Mucosa of descending colon (tissue), 3 donors: ENCODE measurements at regions not wholly inside any gene's neighbourhood (a gene's known extent, or its start where the extent isn't known, plus 50 kb on each side); places are given as distances from the start of the nearest gene placed in this dataset.

Experiments
- ATAC-seq: fragments of 200-7000 bp; cut with Tn5 transposase; one replicate; pipeline ENCODE4 v1.9.1; 2020; ENCODE audit warnings: mild to moderate bottlenecking, moderate library complexity
- DNase-seq, 3 donors: peaks; one replicate each; pipeline ENCODE4 v3.0.0-alpha.2; 2020
- H3K36me3 ChIP-seq: fragments of 200-600 bp; one replicate; pipeline ENCODE4 v1.8.0; 2021; ENCODE audit warnings: low read depth, mild to moderate bottlenecking
- H3K4me1 ChIP-seq: fragments of 200-600 bp; one replicate; pipeline ENCODE4 v1.8.0; 2021; ENCODE audit warnings: low read depth, mild to moderate bottlenecking
- H3K4me3 ChIP-seq: fragments of 200-600 bp; one replicate; pipeline ENCODE4 v1.8.0; 2021; ENCODE audit warnings: mild to moderate bottlenecking
- H3K9me3 ChIP-seq: fragments of 200-600 bp; one replicate; pipeline ENCODE4 v1.8.0; 2021; ENCODE audit warnings: mild to moderate bottlenecking
- CTCF ChIP-seq: fragments of 200-600 bp; IDR thresholded peaks from one replicate; pipeline ENCODE4 v1.8.0; 2022; ENCODE audit warnings: antibody characterized with exemption, mild to moderate bottlenecking
- intact Hi-C, 2 donors: fragments of 100-400 bp; cut with DNase I in 1 of 2; cut with micrococcal nuclease in 1 of 2; formaldehyde crosslinking; loops; one replicate each; pipeline versions ENCODE4 v1.11.0 to v1.11.1; 2022; cut with DNase I, micrococcal nuclease
- donor health status: DM: no; HTN: no; CAD: no; lungs with moderate emphysema.
- donor health status: DM: no; HTN: no; CAD: no.
- donor health status: DM: no; HTN: yes; CAD: no.

- intact Hi-C loops: no loop called here
- H3K9me3 ChIP-seq: no peaks in the 10 kb centered on the region
- no peak for ATAC-seq
These were observed 1028.7 kb downstream of the BCL11B start for GRCh38 chr14:98243332-98243731.

GRCh38 chr14:98244162-98244948 lies 1027.6 kb downstream of the BCL11B start:
- intact Hi-C loops: no loop called here
- TF ChIP-seq CTCF: no peak
- Histone ChIP-seq H3K36me3 (no peaks in the 10 kb centered on the region), H3K4me1 (peaks cover 11% of the 10 kb centered on the region), H3K4me3 (no peak overlapping the region), H3K9me3 (no peaks in the 10 kb centered on the region)
- ATAC-seq (peak; percentile 84), DNase-seq (peak in 1 of 3 donors; percentile 23)

More at GRCh38 chr14:98243332-98243731, 1028.7 kb downstream of the BCL11B start:
- no peak for DNase-seq
- no peak for TF ChIP-seq CTCF
- H3K4me3 ChIP-seq: no peak overlapping the region
- no peaks in the 10 kb centered on the region for H3K36me3 ChIP-seq
- H3K4me1 ChIP-seq: peaks cover 11% of the 10 kb centered on the region

- ATAC-seq: no peak
- intact Hi-C loops: no loop called here
These were observed 1026.9 kb downstream of the BCL11B start for GRCh38 chr14:98244966-98245569.

GRCh38 chr14:98249057-98249456 lies 1022.9 kb downstream of the BCL11B start:
- intact Hi-C loops: no loop called here
- no peak for ATAC-seq
- Histone ChIP-seq H3K4me3 (no peak overlapping the region), H3K4me1 (peaks cover 19% of the 10 kb centered on the region), H3K36me3 (no peaks in the 10 kb centered on the region), H3K9me3 (no peaks in the 10 kb centered on the region)
- no peak for TF ChIP-seq CTCF
- DNase-seq: no peak

More at GRCh38 chr14:98244966-98245569, 1026.9 kb downstream of the BCL11B start:
- no peak for DNase-seq
- H3K36me3 ChIP-seq: no peaks in the 10 kb centered on the region
- no peaks in the 10 kb centered on the region for H3K9me3 ChIP-seq
- peaks cover 11% of the 10 kb centered on the region for H3K4me1 ChIP-seq
- TF ChIP-seq CTCF: no peak
- H3K4me3 ChIP-seq: no peak overlapping the region

GRCh38 chr14:98249476-98249875 lies 1022.5 kb downstream of the BCL11B start:
- intact Hi-C loops: no loop called here
- no peak for ATAC-seq
- no peak for DNase-seq
- H3K4me1 ChIP-seq: peaks cover 15% of the 10 kb centered on the region
- no peaks in the 10 kb centered on the region for H3K36me3 ChIP-seq
- TF ChIP-seq CTCF: no peak
- H3K9me3 ChIP-seq: no peaks in the 10 kb centered on the region
- H3K4me3 ChIP-seq: no peak overlapping the region
